ENCODE measurements at regions not wholly inside any gene's neighbourhood (a gene's known extent, or its start where the extent isn't known, plus 50 kb on each side); places are given as distances from the start of the nearest gene placed in this dataset.
"Not testable (repeated sequence)": the region's sequence is repeated elsewhere in the genome, so short reads cannot be mapped to it uniquely, and the experiment has no call there.

GRCh38 chr9:67102506-67103276 is 110.3 kb upstream of the SPATA31A3 start:
- not testable (repeated sequence) for TF ChIP-seq SMC3 (conservative IDR thresholded peaks at IDR 0.05; ENCODE audit: poor library complexity); POLR2AphosphoS5 (IDR thresholded peaks at IDR 0.05); EZH2 (IDR thresholded peaks at IDR 0.05; ENCODE audit: borderline replicate concordance, insufficient read depth, low read length, poor library complexity, severe bottlenecking); EP300 (conservative IDR thresholded peaks at IDR 0.05; ENCODE audit: poor library complexity, severe bottlenecking)
- TF ChIP-seq, protein P1, sequence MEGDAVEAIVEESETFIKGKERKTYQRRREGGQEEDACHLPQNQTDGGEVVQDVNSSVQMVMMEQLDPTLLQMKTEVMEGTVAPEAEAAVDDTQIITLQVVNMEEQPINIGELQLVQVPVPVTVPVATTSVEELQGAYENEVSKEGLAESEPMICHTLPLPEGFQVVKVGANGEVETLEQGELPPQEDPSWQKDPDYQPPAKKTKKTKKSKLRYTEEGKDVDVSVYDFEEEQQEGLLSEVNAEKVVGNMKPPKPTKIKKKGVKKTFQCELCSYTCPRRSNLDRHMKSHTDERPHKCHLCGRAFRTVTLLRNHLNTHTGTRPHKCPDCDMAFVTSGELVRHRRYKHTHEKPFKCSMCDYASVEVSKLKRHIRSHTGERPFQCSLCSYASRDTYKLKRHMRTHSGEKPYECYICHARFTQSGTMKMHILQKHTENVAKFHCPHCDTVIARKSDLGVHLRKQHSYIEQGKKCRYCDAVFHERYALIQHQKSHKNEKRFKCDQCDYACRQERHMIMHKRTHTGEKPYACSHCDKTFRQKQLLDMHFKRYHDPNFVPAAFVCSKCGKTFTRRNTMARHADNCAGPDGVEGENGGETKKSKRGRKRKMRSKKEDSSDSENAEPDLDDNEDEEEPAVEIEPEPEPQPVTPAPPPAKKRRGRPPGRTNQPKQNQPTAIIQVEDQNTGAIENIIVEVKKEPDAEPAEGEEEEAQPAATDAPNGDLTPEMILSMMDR (IDR thresholded peaks at IDR 0.05; ENCODE audit: poor library complexity, severe bottlenecking), result not testable (repeated sequence)
- TF ChIP-seq, protein P2, sequence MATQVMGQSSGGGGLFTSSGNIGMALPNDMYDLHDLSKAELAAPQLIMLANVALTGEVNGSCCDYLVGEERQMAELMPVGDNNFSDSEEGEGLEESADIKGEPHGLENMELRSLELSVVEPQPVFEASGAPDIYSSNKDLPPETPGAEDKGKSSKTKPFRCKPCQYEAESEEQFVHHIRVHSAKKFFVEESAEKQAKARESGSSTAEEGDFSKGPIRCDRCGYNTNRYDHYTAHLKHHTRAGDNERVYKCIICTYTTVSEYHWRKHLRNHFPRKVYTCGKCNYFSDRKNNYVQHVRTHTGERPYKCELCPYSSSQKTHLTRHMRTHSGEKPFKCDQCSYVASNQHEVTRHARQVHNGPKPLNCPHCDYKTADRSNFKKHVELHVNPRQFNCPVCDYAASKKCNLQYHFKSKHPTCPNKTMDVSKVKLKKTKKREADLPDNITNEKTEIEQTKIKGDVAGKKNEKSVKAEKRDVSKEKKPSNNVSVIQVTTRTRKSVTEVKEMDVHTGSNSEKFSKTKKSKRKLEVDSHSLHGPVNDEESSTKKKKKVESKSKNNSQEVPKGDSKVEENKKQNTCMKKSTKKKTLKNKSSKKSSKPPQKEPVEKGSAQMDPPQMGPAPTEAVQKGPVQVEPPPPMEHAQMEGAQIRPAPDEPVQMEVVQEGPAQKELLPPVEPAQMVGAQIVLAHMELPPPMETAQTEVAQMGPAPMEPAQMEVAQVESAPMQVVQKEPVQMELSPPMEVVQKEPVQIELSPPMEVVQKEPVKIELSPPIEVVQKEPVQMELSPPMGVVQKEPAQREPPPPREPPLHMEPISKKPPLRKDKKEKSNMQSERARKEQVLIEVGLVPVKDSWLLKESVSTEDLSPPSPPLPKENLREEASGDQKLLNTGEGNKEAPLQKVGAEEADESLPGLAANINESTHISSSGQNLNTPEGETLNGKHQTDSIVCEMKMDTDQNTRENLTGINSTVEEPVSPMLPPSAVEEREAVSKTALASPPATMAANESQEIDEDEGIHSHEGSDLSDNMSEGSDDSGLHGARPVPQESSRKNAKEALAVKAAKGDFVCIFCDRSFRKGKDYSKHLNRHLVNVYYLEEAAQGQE (IDR thresholded peaks at IDR 0.05; ENCODE audit: borderline replicate concordance), result not testable (repeated sequence)
